Thoracic aorta (tissue), 2 donors: ENCODE measurements at regions not wholly inside any gene's neighbourhood (a gene's known extent, or its start where the extent isn't known, plus 50 kb on each side); places are given as distances from the start of the nearest gene placed in this dataset.

ENCODE experiments used
- ATAC-seq: fragments of 150-250 bp; one replicate; pipeline ENCODE4 v1.8.0; 2017; ENCODE audit warnings: low read depth; ENCODE audit not compliant: insufficient number of reproducible peaks, low FRiP score
- DNase-seq: peaks from one replicate; pipeline ENCODE4 v3.0.0-alpha.2; 2020; ENCODE audit warnings: low spot score
- H3K27ac ChIP-seq, 2 donors: fragments of 200-600 bp; sonication (generic); 1 replicate in 1 of 2; 2 replicates in 1 of 2; pipeline ENCODE4 v1.5.1; 2016; ENCODE audit warnings: mild to moderate bottlenecking in 2 of 2, moderate library complexity in 2 of 2
- H3K27me3 ChIP-seq: fragments of 200-600 bp; sonication (generic); replicated peaks from 2 replicates; pipeline ENCODE4 v1.6.0; 2016; ENCODE audit warnings: mild to moderate bottlenecking; ENCODE audit not compliant: insufficient read depth
- H3K36me3 ChIP-seq: fragments of 200-600 bp; sonication (generic); one replicate; pipeline ENCODE4 v1.5.1; 2016
- H3K4me1 ChIP-seq, 2 donors: fragments of 200-600 bp; sonication (generic); 1 replicate in 1 of 2; 2 replicates in 1 of 2; pipeline versions ENCODE4 v1.5.1 to v1.6.0; 2016; ENCODE audit warnings: low read depth in 2 of 2, mild to moderate bottlenecking in 1 of 2; ENCODE audit not compliant: control insufficient read depth in 1 of 2
- H3K4me3 ChIP-seq: fragments of 200-600 bp; sonication (generic); 2 replicates; pipeline ENCODE4 v1.5.1; 2016; ENCODE audit warnings: mild to moderate bottlenecking
- H3K9me3 ChIP-seq: fragments of 200-600 bp; sonication (generic); 2 replicates; pipeline ENCODE4 v1.5.1; 2016
- TF ChIP-seq, protein P1 (sequence below): fragments of 200-600 bp; sonication (generic); IDR thresholded peaks from one replicate; pipeline ENCODE4 v1.5.1; 2019; ENCODE audit warnings: antibody characterized with exemption

- TF ChIP-seq, protein P1, sequence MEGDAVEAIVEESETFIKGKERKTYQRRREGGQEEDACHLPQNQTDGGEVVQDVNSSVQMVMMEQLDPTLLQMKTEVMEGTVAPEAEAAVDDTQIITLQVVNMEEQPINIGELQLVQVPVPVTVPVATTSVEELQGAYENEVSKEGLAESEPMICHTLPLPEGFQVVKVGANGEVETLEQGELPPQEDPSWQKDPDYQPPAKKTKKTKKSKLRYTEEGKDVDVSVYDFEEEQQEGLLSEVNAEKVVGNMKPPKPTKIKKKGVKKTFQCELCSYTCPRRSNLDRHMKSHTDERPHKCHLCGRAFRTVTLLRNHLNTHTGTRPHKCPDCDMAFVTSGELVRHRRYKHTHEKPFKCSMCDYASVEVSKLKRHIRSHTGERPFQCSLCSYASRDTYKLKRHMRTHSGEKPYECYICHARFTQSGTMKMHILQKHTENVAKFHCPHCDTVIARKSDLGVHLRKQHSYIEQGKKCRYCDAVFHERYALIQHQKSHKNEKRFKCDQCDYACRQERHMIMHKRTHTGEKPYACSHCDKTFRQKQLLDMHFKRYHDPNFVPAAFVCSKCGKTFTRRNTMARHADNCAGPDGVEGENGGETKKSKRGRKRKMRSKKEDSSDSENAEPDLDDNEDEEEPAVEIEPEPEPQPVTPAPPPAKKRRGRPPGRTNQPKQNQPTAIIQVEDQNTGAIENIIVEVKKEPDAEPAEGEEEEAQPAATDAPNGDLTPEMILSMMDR, result no peak
- H3K4me3 ChIP-seq, result no peak overlapping the region
- ATAC-seq (no peak), DNase-seq (no peak)
- no peaks in the 10 kb centered on the region for H3K4me1 ChIP-seq
- no peak overlapping the region for H3K27ac ChIP-seq
- H3K27me3 ChIP-seq, result no peaks in the 10 kb centered on the region
- H3K36me3 ChIP-seq, result no peaks in the 10 kb centered on the region
- no peaks in the 10 kb centered on the region for H3K9me3 ChIP-seq
Measured at GRCh38 chr5:106966686-106967315, 703.9 kb downstream of the EFNA5 start.

DNA sequence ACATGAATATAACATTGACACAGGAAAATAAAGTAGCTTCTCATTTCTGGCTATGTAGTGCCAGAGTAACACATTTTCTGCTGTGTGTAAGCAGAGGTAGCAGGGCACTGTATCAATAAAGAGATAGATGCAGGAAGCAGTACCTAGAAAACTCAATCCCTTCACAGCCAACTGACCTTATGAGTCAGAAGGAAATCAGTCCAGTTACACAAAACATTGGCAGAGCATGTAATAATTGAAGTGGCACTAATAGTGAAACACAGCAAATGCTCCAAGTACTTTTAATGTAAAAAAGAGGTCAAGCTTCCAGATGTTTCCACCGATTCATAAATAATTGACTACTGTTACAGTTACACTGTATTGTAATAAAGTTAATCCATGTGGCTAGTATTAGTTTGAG, 706.6 kb downstream of the EFNA5 start:
- Histone ChIP-seq H3K36me3 (no peaks in the 10 kb centered on the region), H3K9me3 (no peaks in the 10 kb centered on the region), H3K4me3 (no peak overlapping the region), H3K27ac (no peak overlapping the region), H3K4me1 (no peaks in the 10 kb centered on the region), H3K27me3 (no peaks in the 10 kb centered on the region)
- ATAC-seq, result no peak
- TF ChIP-seq, protein P1, result no peak
- no peak for DNase-seq

DNA sequence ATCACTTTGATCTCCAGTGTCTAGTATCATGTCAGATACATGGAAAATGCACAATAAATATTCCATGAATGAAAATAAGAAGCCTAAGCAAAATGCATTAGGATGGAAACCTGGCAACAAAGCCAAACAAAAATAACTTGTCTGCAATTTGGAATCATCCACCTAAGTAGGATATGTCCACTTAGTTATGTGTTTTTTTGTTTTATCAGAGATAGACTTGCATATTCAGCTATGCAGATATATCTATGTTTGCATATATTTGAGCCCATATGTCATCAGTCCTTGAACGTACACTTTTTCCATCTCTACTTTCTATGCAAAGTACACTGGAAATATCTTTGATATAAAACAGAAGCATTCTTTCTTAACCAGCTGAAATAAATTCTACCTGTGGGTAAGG, 707.1 kb downstream of the EFNA5 start:
- ATAC-seq, result no peak

GRCh38 chr5:106962464-106963230, 708.1 kb downstream of the EFNA5 start:
- ATAC-seq (no peak), DNase-seq (no peak)
- Histone ChIP-seq H3K4me1 (no peaks in the 10 kb centered on the region), H3K36me3 (no peaks in the 10 kb centered on the region), H3K27ac (no peak overlapping the region), H3K27me3 (no peaks in the 10 kb centered on the region), H3K9me3 (no peaks in the 10 kb centered on the region), H3K4me3 (no peak overlapping the region)
- TF ChIP-seq, protein P1, result no peak

More for the DNA sequence above, 707.1 kb downstream of the EFNA5 start:
- H3K9me3 ChIP-seq, result no peaks in the 10 kb centered on the region
- H3K4me1 ChIP-seq, result no peaks in the 10 kb centered on the region
- H3K27ac ChIP-seq, result no peak overlapping the region
- no peaks in the 10 kb centered on the region for H3K36me3 ChIP-seq
- H3K27me3 ChIP-seq, result no peaks in the 10 kb centered on the region
- H3K4me3 ChIP-seq, result no peak overlapping the region
- DNase-seq, result no peak
- TF ChIP-seq, protein P1, result no peak

DNA sequence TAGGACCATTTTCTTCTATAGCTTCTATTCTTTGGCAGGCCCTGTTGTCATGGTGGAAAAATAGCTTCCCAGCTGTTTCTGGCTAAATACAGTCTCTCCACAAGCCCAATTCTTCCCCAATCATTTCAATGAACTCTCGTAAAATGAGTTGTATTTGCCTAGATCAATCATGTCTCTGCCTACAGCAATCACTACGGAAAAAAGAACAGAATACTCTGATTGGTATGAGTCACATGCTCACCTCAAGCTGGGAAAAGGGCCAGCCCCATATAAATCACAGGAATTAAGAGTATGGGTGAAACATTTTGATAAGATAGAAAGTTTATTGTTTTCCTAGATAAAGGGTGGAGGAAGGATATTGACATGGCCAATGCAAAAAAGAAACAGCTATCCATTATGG, 711.4 kb downstream of the EFNA5 start:
- TF ChIP-seq, protein P1, result no peak
- DNase-seq, result no peak
- no peaks in the 10 kb centered on the region for H3K4me1 ChIP-seq
- H3K4me3 ChIP-seq, result no peak overlapping the region
- no peaks in the 10 kb centered on the region for H3K27me3 ChIP-seq
- no peak overlapping the region for H3K27ac ChIP-seq
- no peaks in the 10 kb centered on the region for H3K36me3 ChIP-seq
- no peak for ATAC-seq
- H3K9me3 ChIP-seq, result no peaks in the 10 kb centered on the region
